SK-N-SH (cell line): ENCODE measurements at regions not wholly inside any gene's neighbourhood (a gene's known extent, or its start where the extent isn't known, plus 50 kb on each side); places are given as distances from the start of the nearest gene placed in this dataset.

Experiments
- CTCF ChIP-seq: fragments of 200-600 bp; sonication (generic); IDR thresholded peaks from 2 replicates; pipeline ENCODE4 v1.6.1; 2017; ENCODE audit warnings: antibody characterized with exemption, mild to moderate bottlenecking, moderate library complexity
- POLR2AphosphoS5 ChIP-seq: IDR thresholded peaks from 2 replicates; pipeline ENCODE4 v1.6.1; 2012; ENCODE audit warnings: low read depth, low read length
- REST ChIP-seq: IDR thresholded peaks from 2 replicates; pipeline ENCODE4 v1.6.1; 2012; ENCODE audit warnings: mild to moderate bottlenecking, low read depth, low read length, moderate library complexity

DNA sequence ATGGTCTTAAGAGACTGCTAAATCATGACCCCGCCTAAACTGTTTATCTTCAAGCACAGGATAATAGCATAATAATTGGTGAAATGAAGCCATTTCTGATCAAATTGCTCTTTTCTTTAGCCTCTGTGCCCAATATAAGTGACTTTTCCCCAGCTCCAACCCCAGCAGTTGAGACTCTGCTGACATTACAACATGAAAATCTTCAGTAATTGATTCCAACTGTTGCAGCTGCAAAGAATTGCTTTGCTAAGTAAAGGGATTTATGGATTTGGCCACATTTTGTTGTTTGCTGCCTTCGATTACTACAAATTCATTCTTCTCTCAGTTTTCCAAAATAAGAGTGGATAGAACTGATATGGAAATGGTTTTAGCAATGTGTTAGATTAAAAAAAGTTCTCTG is 576.7 kb upstream of the LRRC4C start:
- no peak for TF ChIP-seq REST
- no peak for TF ChIP-seq POLR2AphosphoS5
- no peak for TF ChIP-seq CTCF
